Panc1 (cell line): ENCODE measurements at regions not wholly inside any gene's neighbourhood (a gene's known extent, or its start where the extent isn't known, plus 50 kb on each side); places are given as distances from the start of the nearest gene placed in this dataset.

ENCODE experiments used
- CTCF ChIP-seq: fragments of 450-650 bp; IDR thresholded peaks from 2 replicates; pipeline ENCODE4 v1.5.1; 2017; ENCODE audit warnings: mild to moderate bottlenecking
- POLR2AphosphoS5 ChIP-seq: IDR thresholded peaks from 2 replicates; pipeline ENCODE4 v1.6.1; 2012; ENCODE audit warnings: mild to moderate bottlenecking, low read depth, low read length, moderate library complexity
- SIN3A ChIP-seq: IDR thresholded peaks from 2 replicates; pipeline ENCODE4 v1.6.1; 2012; ENCODE audit warnings: low read depth, mild to moderate bottlenecking, low read length, moderate library complexity, borderline replicate concordance; ENCODE audit not compliant: insufficient read depth
- TCF7L2 ChIP-seq: IDR thresholded peaks from 2 replicates; pipeline ENCODE4 v1.6.1; 2011; ENCODE audit warnings: mild to moderate bottlenecking, low read depth, low read length, inconsistent platforms
- TF ChIP-seq, protein P1 (sequence below), 2 experiments: IDR thresholded peaks; 2 replicates each; pipeline ENCODE4 v1.6.1; 2011 to 2012; ENCODE audit warnings: low read depth in 2 of 2, control low read depth in 1 of 2, low read length in 1 of 2, mild to moderate bottlenecking in 1 of 2, moderate library complexity in 1 of 2; ENCODE audit not compliant: insufficient read depth in 1 of 2

GRCh38 chr10:83037653-83038052 is 1101.7 kb upstream of the GHITM start:
- TF ChIP-seq, protein P1, sequence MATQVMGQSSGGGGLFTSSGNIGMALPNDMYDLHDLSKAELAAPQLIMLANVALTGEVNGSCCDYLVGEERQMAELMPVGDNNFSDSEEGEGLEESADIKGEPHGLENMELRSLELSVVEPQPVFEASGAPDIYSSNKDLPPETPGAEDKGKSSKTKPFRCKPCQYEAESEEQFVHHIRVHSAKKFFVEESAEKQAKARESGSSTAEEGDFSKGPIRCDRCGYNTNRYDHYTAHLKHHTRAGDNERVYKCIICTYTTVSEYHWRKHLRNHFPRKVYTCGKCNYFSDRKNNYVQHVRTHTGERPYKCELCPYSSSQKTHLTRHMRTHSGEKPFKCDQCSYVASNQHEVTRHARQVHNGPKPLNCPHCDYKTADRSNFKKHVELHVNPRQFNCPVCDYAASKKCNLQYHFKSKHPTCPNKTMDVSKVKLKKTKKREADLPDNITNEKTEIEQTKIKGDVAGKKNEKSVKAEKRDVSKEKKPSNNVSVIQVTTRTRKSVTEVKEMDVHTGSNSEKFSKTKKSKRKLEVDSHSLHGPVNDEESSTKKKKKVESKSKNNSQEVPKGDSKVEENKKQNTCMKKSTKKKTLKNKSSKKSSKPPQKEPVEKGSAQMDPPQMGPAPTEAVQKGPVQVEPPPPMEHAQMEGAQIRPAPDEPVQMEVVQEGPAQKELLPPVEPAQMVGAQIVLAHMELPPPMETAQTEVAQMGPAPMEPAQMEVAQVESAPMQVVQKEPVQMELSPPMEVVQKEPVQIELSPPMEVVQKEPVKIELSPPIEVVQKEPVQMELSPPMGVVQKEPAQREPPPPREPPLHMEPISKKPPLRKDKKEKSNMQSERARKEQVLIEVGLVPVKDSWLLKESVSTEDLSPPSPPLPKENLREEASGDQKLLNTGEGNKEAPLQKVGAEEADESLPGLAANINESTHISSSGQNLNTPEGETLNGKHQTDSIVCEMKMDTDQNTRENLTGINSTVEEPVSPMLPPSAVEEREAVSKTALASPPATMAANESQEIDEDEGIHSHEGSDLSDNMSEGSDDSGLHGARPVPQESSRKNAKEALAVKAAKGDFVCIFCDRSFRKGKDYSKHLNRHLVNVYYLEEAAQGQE (IDR thresholded peaks at IDR 0.05; ENCODE audit: insufficient read depth in 1 of 2, low read depth in 2 of 2, low read length in 1 of 2): no peak
- TF ChIP-seq CTCF: no peak
- no peak for TF ChIP-seq TCF7L2
- no peak for TF ChIP-seq POLR2AphosphoS5
- TF ChIP-seq SIN3A: no peak
